ENCODE measurements at regions not wholly inside any gene's neighbourhood (a gene's known extent, or its start where the extent isn't known, plus 50 kb on each side); places are given as distances from the start of the nearest gene placed in this dataset.

DNA sequence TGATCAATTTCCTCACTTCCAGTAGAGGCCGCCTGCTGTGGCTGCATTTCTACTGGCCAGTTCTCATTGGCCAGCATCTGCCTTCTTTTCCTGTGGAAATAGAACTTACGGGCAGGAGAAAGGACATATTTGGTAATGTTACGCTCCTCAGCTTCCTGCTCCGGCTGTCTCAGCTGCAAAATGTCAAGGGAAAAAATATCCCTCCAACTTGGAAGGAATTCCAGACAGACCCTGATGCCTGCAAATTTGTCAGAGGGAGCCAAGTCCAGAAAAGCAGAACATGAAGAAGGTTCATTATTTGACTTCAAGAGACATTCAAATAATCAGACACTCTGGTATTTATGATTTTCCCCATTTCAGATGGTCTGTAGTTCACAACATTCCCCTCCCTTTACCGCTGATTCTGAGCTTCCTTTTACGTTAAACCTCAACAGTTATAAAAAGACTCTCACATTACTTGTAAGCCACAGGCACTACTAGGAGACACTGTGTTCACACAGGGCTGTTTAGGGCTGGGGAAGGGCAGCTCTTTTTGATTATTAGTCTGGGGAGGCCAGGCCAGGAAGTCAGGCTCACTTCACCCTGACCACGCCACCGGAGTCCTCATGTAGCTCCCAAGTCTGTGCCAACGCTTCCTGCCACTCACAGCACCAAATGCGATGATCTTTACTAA, 179.6 kb upstream of the CCN2 start:
- H3K36me3 ChIP-seq (replicated peaks in 1 of 2; ENCODE audit: control extremely low read depth in 1 of 2, control insufficient read depth in 1 of 2, extremely low read depth in 1 of 2, insufficient read depth in 2 of 2, low read length in 1 of 2): no peaks in the 10 kb centered on the region
- peaks cover 54% of the 10 kb centered on the region for H3K4me1 Mint-ChIP-seq
- POLR2A ChIA-PET: no interaction called here
- H3K4me3 Mint-ChIP-seq: peak overlapping the region; percentile 81
- peaks cover 52 to 55% of the 10 kb centered on the region in 2 donors for H3K4me1 ChIP-seq (ENCODE audit: control insufficient read depth in 2 of 2, insufficient read depth in 2 of 2, low read length in 2 of 2)
- intact Hi-C loops (cut with micrococcal nuclease): no loop called here
- no peaks in the 10 kb centered on the region for H3K27me3 Mint-ChIP-seq
- H3K27me3 ChIP-seq (replicated peaks in 1 of 4; ENCODE audit: control extremely low read depth in 1 of 4, control insufficient read depth in 3 of 4, insufficient read depth in 4 of 4, low read length in 3 of 4): no peaks in the 10 kb centered on the region
- H3K4me2 ChIP-seq (replicated peaks; ENCODE audit: low read depth, low read length, poor library complexity, severe bottlenecking): peak overlapping the region; percentile 76
- H3K27ac ChIP-seq (ENCODE audit: low read length in 2 of 2): peak overlapping the region; percentile 77 to 91
- H2AFZ ChIP-seq (ENCODE audit: insufficient read depth, low read depth, low read length, poor library complexity, severe bottlenecking): peak overlapping the region; percentile 75
- H3K4me3 ChIP-seq (ENCODE audit: control extremely low read depth in 1 of 5, extremely low read depth in 1 of 5, insufficient read depth in 1 of 5, low read depth in 2 of 5, low read length in 4 of 5): peak overlapping the region in 3 of 5 experiments; percentile 13 to 45 (median 23)
- CTCF ChIA-PET: interaction anchor here (0.6 to 1.0 kb wide), 2 partner anchors 88 to 535 kb away, joined by 3 read pairs; no protein-coding TSS in a partner anchor
- TF ChIP-seq EZH2 (IDR thresholded peaks at IDR 0.05; ENCODE audit: borderline replicate concordance, insufficient read depth, low read depth, low read length, poor library complexity, severe bottlenecking): no peak
- TF ChIP-seq, protein P1, sequence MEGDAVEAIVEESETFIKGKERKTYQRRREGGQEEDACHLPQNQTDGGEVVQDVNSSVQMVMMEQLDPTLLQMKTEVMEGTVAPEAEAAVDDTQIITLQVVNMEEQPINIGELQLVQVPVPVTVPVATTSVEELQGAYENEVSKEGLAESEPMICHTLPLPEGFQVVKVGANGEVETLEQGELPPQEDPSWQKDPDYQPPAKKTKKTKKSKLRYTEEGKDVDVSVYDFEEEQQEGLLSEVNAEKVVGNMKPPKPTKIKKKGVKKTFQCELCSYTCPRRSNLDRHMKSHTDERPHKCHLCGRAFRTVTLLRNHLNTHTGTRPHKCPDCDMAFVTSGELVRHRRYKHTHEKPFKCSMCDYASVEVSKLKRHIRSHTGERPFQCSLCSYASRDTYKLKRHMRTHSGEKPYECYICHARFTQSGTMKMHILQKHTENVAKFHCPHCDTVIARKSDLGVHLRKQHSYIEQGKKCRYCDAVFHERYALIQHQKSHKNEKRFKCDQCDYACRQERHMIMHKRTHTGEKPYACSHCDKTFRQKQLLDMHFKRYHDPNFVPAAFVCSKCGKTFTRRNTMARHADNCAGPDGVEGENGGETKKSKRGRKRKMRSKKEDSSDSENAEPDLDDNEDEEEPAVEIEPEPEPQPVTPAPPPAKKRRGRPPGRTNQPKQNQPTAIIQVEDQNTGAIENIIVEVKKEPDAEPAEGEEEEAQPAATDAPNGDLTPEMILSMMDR (IDR thresholded peaks at IDR 0.05): no peak
- no peaks in the 10 kb centered on the region for H4K20me1 ChIP-seq (ENCODE audit: control insufficient read depth, insufficient read depth, low read length, poor library complexity, severe bottlenecking)
- peaks cover 17% of the 10 kb centered on the region for H3K79me2 ChIP-seq (ENCODE audit: control insufficient read depth, insufficient read depth, low read length)
- peak; percentile 35 for DNase-seq
- peak overlapping the region; percentile 52 for H3K9ac ChIP-seq (ENCODE audit: low read length)
- 23% methylated on average over 4 of the region's 10 CpGs for WGBS (ENCODE audit: insufficient coverage)
- H3K9me3 Mint-ChIP-seq (ENCODE audit: insufficient read depth): no peaks in the 10 kb centered on the region
- H3K27ac Mint-ChIP-seq: peak overlapping the region; percentile 93
- no peaks in the 10 kb centered on the region for H3K9me3 ChIP-seq (ENCODE audit: control extremely low read depth in 1 of 3, control insufficient read depth in 2 of 3, insufficient read depth in 1 of 3, low read length in 2 of 3)
- ATAC-seq (ENCODE audit: low read depth): no peak

- H3K4me1 Mint-ChIP-seq: peaks cover 35% of the 10 kb centered on the region
- ATAC-seq (ENCODE audit: low read depth) (no peak), DNase-seq (no peak)
- Histone ChIP-seq H3K27me3 (replicated peaks in 1 of 4; ENCODE audit: control extremely low read depth in 1 of 4, control insufficient read depth in 3 of 4, insufficient read depth in 4 of 4, low read length in 3 of 4) (no peaks in the 10 kb centered on the region), H3K27ac (ENCODE audit: low read length in 2 of 2) (no peak overlapping the region), H4K20me1 (ENCODE audit: control insufficient read depth, insufficient read depth, low read length, poor library complexity, severe bottlenecking) (no peaks in the 10 kb centered on the region), H3K79me2 (ENCODE audit: control insufficient read depth, insufficient read depth, low read length) (no peaks in the 10 kb centered on the region), H3K9ac (ENCODE audit: low read length) (no peak overlapping the region), H3K4me1 (ENCODE audit: control insufficient read depth in 2 of 2, insufficient read depth in 2 of 2, low read length in 2 of 2) (peaks cover 35 to 36% of the 10 kb centered on the region in 2 donors), H3K9me3 (ENCODE audit: control extremely low read depth in 1 of 3, control insufficient read depth in 2 of 3, insufficient read depth in 1 of 3, low read length in 2 of 3) (no peaks in the 10 kb centered on the region), H2AFZ (ENCODE audit: insufficient read depth, low read depth, low read length, poor library complexity, severe bottlenecking) (no peak overlapping the region), H3K4me3 (ENCODE audit: control extremely low read depth in 1 of 5, extremely low read depth in 1 of 5, insufficient read depth in 1 of 5, low read depth in 2 of 5, low read length in 4 of 5) (no peak overlapping the region), H3K4me2 (replicated peaks; ENCODE audit: low read depth, low read length, poor library complexity, severe bottlenecking) (no peak overlapping the region), H3K36me3 (replicated peaks in 1 of 2; ENCODE audit: control extremely low read depth in 1 of 2, control insufficient read depth in 1 of 2, extremely low read depth in 1 of 2, insufficient read depth in 2 of 2, low read length in 1 of 2) (no peaks in the 10 kb centered on the region)
- H3K27me3 Mint-ChIP-seq: no peaks in the 10 kb centered on the region
- intact Hi-C loops (cut with micrococcal nuclease): no loop called here
- WGBS (ENCODE audit: insufficient coverage): no CpG with 5 or more reads among the region's 1 CpG
- POLR2A ChIA-PET: no interaction called here
- H3K9me3 Mint-ChIP-seq (ENCODE audit: insufficient read depth): no peaks in the 10 kb centered on the region
- no peak overlapping the region for H3K27ac Mint-ChIP-seq
- no peak for TF ChIP-seq EZH2 (IDR thresholded peaks at IDR 0.05; ENCODE audit: borderline replicate concordance, insufficient read depth, low read depth, low read length, poor library complexity, severe bottlenecking)
- TF ChIP-seq, protein P1 (IDR thresholded peaks at IDR 0.05): no peak
- CTCF ChIA-PET: no interaction called here
- no peak overlapping the region for H3K4me3 Mint-ChIP-seq
Measured at GRCh38 chr6:132128424-132128823, 177.3 kb upstream of the CCN2 start.

All from B cell (primary cell).